ENCODE measurements at regions not wholly inside any gene's neighbourhood (a gene's known extent, or its start where the extent isn't known, plus 50 kb on each side); places are given as distances from the start of the nearest gene placed in this dataset.

DNA sequence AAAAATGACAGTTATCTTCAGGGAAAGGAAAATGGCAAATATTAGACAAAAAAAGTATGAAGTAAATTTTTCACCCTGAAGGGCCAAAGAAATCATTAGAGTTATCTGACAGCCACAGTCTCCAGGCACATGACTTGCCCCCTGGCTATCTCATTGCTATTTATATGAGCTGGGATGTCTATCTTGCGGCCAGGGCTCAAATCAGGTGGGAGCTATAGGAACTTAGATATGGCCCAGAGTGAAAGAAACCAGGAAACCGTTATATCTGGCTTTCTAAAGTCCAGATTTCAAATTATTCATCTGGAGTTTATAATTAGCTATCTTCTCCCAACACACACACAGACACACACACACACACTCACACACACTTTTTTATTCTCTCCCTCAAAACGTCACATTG is 135.3 kb upstream of the EEF1E1 start:
- H3K36me3 ChIP-seq (ENCODE audit: insufficient read depth, low read length) = no peaks in the 10 kb centered on the region
- H3K9me3 ChIP-seq (replicated peaks; ENCODE audit: low read length) = no peaks in the 10 kb centered on the region
- H3K27me3 ChIP-seq (ENCODE audit: control insufficient read depth, insufficient read depth, low read length) = peaks cover 26% of the 10 kb centered on the region
- no peak overlapping the region for H3K4me2 ChIP-seq (ENCODE audit: low read length)
- no peak overlapping the region for H3K9ac ChIP-seq (ENCODE audit: low read depth, low read length)
- no peaks in the 10 kb centered on the region for H3K4me1 ChIP-seq (ENCODE audit: control insufficient read depth, insufficient read depth, low read length)
- no peak overlapping the region for H3K4me3 ChIP-seq (ENCODE audit: low read length)

DNA sequence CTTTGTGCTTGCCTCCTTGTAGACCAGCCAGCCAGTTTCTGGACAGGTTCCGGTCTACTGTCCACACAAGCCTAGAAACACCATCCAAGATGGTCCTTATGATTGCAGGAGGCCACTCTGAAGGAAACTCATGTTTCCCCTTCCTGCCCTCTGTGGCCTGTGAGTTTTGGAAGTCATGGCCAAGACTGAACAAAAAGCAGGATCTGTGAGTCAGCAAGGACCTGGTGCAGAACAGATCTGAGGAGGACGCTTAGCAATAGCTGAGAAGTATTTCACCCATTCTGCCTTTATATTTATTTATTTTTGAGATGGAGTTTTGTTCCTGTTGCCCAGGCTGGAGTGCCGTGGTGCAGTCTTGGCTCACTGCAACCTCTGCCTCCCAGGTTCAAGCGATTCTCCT is 134.6 kb upstream of the EEF1E1 start:
- Histone ChIP-seq H3K27me3 (ENCODE audit: control insufficient read depth, insufficient read depth, low read length) (peaks cover 25% of the 10 kb centered on the region), H3K36me3 (ENCODE audit: insufficient read depth, low read length) (no peaks in the 10 kb centered on the region), H3K9me3 (replicated peaks; ENCODE audit: low read length) (no peaks in the 10 kb centered on the region), H3K4me2 (ENCODE audit: low read length) (no peak overlapping the region), H3K4me3 (ENCODE audit: low read length) (no peak overlapping the region), H3K4me1 (ENCODE audit: control insufficient read depth, insufficient read depth, low read length) (no peaks in the 10 kb centered on the region), H3K9ac (ENCODE audit: low read depth, low read length) (no peak overlapping the region)

DNA sequence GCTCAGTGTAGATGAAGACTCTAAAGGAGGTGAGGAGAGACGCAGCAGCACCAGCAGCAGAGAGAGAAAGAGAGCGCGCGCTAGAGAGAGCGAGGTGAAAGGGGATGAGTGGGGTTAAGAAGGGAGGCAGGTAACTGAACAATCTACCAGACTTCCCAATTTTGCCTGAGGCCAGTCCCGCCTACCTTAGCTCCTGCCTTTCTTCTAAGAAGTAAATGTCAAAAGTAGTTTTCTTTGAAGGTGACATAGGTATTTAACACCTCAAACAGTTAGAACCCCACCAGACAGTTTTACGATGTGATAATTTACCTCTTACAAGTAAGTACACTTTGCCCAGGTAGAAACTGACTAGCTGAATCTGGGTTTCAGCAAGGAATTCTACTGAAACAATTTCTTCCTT is 132.0 kb upstream of the EEF1E1 start:
- Histone ChIP-seq H3K4me1 (ENCODE audit: control insufficient read depth, insufficient read depth, low read length) (no peaks in the 10 kb centered on the region), H3K9me3 (replicated peaks; ENCODE audit: low read length) (no peaks in the 10 kb centered on the region), H3K4me2 (ENCODE audit: low read length) (no peak overlapping the region), H3K36me3 (ENCODE audit: insufficient read depth, low read length) (no peaks in the 10 kb centered on the region), H3K27me3 (ENCODE audit: control insufficient read depth, insufficient read depth, low read length) (peaks cover 7% of the 10 kb centered on the region), H3K9ac (ENCODE audit: low read depth, low read length) (no peak overlapping the region), H3K4me3 (ENCODE audit: low read length) (no peak overlapping the region)

DNA sequence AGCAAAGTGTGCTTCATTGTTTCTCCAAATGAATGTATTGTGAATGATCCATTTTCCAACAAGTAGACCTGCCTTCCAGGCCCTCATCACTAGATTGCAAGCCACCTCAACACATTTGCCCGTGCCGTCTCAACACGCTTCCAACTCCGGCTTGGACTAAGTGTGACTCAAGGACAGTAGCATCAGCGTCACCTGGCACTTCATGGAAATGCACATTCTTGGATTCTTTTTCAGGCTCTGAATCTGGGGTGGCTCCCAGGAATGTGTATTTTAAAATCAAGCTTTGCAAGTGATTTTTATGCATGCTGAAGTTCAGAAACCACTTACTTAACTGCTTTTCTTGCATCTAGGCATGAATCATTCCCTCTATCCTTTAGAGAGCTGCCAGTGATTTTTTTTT is 129.6 kb upstream of the EEF1E1 start:
- no peaks in the 10 kb centered on the region for H3K27me3 ChIP-seq (ENCODE audit: control insufficient read depth, insufficient read depth, low read length)
- H3K4me2 ChIP-seq (ENCODE audit: low read length) = no peak overlapping the region
- H3K9me3 ChIP-seq (replicated peaks; ENCODE audit: low read length) = no peaks in the 10 kb centered on the region
- no peak overlapping the region for H3K4me3 ChIP-seq (ENCODE audit: low read length)
- no peaks in the 10 kb centered on the region for H3K36me3 ChIP-seq (ENCODE audit: insufficient read depth, low read length)
- no peak overlapping the region for H3K9ac ChIP-seq (ENCODE audit: low read depth, low read length)
- H3K4me1 ChIP-seq (ENCODE audit: control insufficient read depth, insufficient read depth, low read length) = no peaks in the 10 kb centered on the region

DNA sequence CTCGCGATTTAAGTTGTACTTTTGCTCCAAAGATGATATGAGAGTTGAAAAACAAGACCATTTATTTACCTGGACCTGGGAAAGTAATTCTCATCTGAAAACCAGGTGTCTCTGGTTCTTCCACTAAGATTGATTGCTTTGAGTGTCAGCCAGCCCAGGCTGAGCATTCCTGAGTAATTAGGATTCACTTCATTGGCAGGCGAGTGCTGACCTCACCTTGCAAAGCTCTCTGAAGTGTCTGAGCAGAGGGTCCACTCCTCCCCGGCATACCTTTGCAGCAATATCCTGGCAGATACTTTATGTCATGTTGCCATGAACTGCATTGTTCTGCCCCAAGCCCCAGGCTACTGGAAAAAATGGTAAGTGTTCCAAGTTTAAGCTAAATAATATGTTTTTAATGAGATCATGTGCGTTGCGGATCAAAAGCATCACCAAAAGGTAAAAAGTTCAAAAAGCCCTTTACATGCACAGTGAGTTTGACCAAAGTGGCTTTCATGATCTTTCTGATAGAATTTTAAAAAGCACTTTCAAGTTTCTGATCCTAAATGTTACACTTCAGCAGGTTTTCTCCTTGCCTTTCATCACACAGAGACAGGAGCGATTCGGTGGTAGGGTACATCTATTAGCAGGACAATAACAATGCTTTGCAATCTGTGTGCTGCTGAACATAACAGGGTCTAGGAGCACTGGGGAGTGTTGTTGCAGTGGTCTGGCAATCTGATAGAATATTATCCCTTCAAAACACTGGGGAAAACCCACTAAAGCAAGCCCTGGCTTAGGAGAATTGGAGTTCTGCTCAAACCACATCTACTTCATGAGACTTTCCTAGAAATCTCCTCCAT is 127.8 kb upstream of the EEF1E1 start:
- H3K4me3 ChIP-seq (ENCODE audit: low read length) = no peak overlapping the region
- H3K9ac ChIP-seq (ENCODE audit: low read depth, low read length) = no peak overlapping the region

DNA sequence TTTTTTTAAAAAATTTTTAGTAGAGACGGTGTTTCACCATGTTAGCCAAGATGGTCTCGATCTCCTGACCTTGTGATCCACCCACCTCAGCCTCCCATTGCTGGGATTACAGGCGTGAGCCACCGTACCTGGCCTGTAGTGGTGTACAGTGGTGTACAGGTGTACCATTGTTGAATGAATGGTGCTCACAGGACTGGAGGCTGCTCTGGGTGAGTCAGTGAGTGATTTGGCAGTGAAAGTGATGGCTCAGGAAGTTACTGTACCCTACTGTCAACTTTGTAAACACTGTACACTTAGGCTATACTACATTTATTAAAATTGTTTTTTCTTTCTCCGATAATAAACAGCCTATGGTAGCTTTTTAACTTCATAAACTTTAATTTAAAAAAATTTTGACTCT is 122.8 kb upstream of the EEF1E1 start:
- no peaks in the 10 kb centered on the region for H3K4me1 ChIP-seq (ENCODE audit: control insufficient read depth, insufficient read depth, low read length)
- no peak overlapping the region for H3K9ac ChIP-seq (ENCODE audit: low read depth, low read length)
- no peak overlapping the region for H3K4me2 ChIP-seq (ENCODE audit: low read length)
- no peaks in the 10 kb centered on the region for H3K36me3 ChIP-seq (ENCODE audit: insufficient read depth, low read length)
- no peak overlapping the region for H3K4me3 ChIP-seq (ENCODE audit: low read length)
- H3K27me3 ChIP-seq (ENCODE audit: control insufficient read depth, insufficient read depth, low read length) = peaks cover 3% of the 10 kb centered on the region
- H3K9me3 ChIP-seq (replicated peaks; ENCODE audit: low read length) = no peaks in the 10 kb centered on the region

More for the DNA sequence above, 127.8 kb upstream of the EEF1E1 start:
- Histone ChIP-seq H3K4me2 (ENCODE audit: low read length) (no peak overlapping the region), H3K9me3 (replicated peaks; ENCODE audit: low read length) (no peaks in the 10 kb centered on the region), H3K36me3 (ENCODE audit: insufficient read depth, low read length) (no peaks in the 10 kb centered on the region), H3K4me1 (ENCODE audit: control insufficient read depth, insufficient read depth, low read length) (no peaks in the 10 kb centered on the region), H3K27me3 (ENCODE audit: control insufficient read depth, insufficient read depth, low read length) (no peaks in the 10 kb centered on the region)

DNA sequence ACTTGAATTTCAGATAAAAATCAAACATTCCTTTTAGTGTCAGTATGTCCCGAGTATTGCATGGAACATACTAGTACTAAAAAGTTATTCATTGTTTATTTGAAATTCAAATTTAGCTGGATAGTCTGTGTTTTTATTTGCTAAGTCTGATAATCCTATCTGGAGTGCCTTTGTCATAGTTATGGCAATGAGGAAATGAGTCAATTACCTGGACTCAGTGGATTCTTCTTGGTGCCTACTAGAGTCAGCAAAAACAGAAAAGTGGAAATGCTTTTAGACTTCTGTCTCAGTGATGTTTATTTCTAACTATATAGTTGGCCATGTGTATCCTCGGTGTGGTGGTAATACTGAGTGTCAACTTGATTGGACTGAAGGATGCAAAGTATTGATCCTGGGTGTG is 121.3 kb upstream of the EEF1E1 start:
- H3K36me3 ChIP-seq (ENCODE audit: insufficient read depth, low read length) = no peaks in the 10 kb centered on the region
- H3K4me3 ChIP-seq (ENCODE audit: low read length) = no peak overlapping the region
- H3K4me2 ChIP-seq (ENCODE audit: low read length) = no peak overlapping the region
- peaks cover 3% of the 10 kb centered on the region for H3K27me3 ChIP-seq (ENCODE audit: control insufficient read depth, insufficient read depth, low read length)
- H3K4me1 ChIP-seq (ENCODE audit: control insufficient read depth, insufficient read depth, low read length) = no peaks in the 10 kb centered on the region
- H3K9me3 ChIP-seq (replicated peaks; ENCODE audit: low read length) = no peaks in the 10 kb centered on the region
- no peak overlapping the region for H3K9ac ChIP-seq (ENCODE audit: low read depth, low read length)

DNA sequence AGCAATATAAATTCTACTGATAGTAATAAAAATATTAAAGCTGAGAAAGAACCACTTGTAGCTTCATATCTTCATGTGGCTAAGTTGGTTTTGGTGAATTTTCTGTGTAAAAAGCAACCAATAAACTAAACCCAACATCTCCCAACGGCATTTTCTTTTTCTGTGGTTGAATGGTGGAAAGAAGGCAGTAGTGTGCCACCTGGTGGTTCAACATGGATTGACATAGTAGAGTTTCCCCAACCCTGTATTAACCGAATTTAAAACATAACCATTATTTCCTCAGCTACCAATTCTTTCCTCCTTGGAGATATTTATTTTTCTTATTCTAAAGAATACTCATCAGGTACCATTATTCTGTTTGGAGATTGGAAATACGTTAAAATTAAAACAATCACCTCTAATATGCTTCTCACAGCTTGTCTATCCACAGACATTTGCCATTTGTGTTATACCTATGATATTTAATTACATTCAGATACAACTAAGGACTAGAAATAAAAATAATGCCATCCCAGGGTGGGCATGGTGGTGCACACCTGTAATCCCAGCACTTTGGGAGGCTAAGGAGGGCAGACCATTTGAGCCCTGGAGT is 117.1 kb upstream of the EEF1E1 start:
- no peaks in the 10 kb centered on the region for H3K36me3 ChIP-seq (ENCODE audit: insufficient read depth, low read length)
- H3K27me3 ChIP-seq (ENCODE audit: control insufficient read depth, insufficient read depth, low read length) = peaks cover 3% of the 10 kb centered on the region
- no peaks in the 10 kb centered on the region for H3K4me1 ChIP-seq (ENCODE audit: control insufficient read depth, insufficient read depth, low read length)
- H3K9ac ChIP-seq (ENCODE audit: low read depth, low read length) = no peak overlapping the region
- H3K4me3 ChIP-seq (ENCODE audit: low read length) = no peak overlapping the region
- H3K9me3 ChIP-seq (replicated peaks; ENCODE audit: low read length) = no peaks in the 10 kb centered on the region
- no peak overlapping the region for H3K4me2 ChIP-seq (ENCODE audit: low read length)

DNA sequence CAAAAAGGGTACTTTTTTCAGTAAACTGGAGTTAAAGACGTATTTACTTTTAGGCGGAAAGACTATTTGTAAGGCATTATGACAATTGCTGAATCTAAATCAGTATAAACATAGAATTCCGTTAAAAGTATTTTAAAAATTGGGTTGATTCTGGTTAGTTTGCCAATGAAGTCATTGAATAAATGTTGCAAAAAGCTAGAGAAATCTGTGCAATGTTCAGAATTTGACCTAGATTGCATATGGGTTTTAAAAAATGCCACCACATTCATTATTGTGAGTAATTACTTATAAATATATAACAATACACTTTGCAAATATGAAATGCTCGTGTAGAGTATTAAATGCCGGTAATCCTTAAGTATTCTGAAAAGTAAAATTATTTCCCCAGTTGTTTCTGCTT is 116.5 kb upstream of the EEF1E1 start:
- no peak overlapping the region for H3K4me3 ChIP-seq (ENCODE audit: low read length)
- peaks cover 3% of the 10 kb centered on the region for H3K27me3 ChIP-seq (ENCODE audit: control insufficient read depth, insufficient read depth, low read length)
- H3K36me3 ChIP-seq (ENCODE audit: insufficient read depth, low read length) = no peaks in the 10 kb centered on the region
- H3K4me2 ChIP-seq (ENCODE audit: low read length) = no peak overlapping the region
- H3K9me3 ChIP-seq (replicated peaks; ENCODE audit: low read length) = no peaks in the 10 kb centered on the region
- no peak overlapping the region for H3K9ac ChIP-seq (ENCODE audit: low read depth, low read length)
- H3K4me1 ChIP-seq (ENCODE audit: control insufficient read depth, insufficient read depth, low read length) = no peaks in the 10 kb centered on the region

DNA sequence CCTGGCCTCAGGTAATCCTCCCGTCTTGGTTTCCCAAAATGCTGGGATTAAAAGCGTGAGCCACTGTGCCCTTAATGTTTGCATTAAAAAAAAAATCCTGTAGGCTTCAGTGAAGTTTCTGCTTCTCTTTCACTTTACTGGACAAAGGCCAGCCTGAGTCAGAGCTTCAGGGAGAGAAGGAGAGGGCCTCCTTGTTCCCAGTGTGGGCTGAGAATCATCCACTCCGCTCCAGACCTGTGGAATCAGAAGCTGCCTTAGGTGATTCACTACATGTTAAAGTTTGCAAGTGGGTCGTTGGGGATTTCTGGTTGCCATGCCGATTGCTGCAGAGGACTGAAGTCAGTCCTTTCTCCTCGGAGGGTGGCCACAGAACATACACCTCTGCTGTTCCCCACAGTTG is 113.3 kb upstream of the EEF1E1 start:
- Histone ChIP-seq H3K36me3 (ENCODE audit: insufficient read depth, low read length) (no peaks in the 10 kb centered on the region), H3K4me1 (ENCODE audit: control insufficient read depth, insufficient read depth, low read length) (no peaks in the 10 kb centered on the region), H3K27me3 (ENCODE audit: control insufficient read depth, insufficient read depth, low read length) (no peaks in the 10 kb centered on the region), H3K9me3 (replicated peaks; ENCODE audit: low read length) (no peaks in the 10 kb centered on the region), H3K9ac (ENCODE audit: low read depth, low read length) (no peak overlapping the region), H3K4me3 (ENCODE audit: low read length) (no peak overlapping the region), H3K4me2 (ENCODE audit: low read length) (no peak overlapping the region)

DNA sequence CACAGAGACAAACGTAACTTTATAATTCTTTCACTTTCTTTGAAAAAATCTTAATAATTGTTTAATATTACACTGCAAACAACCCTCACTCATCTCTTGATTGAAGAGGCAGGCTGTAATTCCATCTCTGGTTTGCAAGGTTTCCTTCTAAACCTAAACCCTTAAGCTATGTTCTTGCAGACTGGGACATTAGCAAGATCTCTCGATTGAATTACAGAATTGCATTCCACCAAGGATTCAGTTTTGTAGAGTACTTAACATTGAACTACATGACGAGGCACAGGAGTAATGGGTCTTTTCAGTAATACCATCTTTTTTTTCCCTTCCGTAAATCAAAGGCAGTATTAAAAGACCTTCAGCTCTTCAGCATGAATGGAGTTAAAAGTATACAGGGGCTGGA is 111.6 kb upstream of the EEF1E1 start:
- no peaks in the 10 kb centered on the region for H3K4me1 ChIP-seq (ENCODE audit: control insufficient read depth, insufficient read depth, low read length)
- no peak overlapping the region for H3K9ac ChIP-seq (ENCODE audit: low read depth, low read length)
- H3K27me3 ChIP-seq (ENCODE audit: control insufficient read depth, insufficient read depth, low read length) = no peaks in the 10 kb centered on the region
- H3K9me3 ChIP-seq (replicated peaks; ENCODE audit: low read length) = no peaks in the 10 kb centered on the region
- H3K4me3 ChIP-seq (ENCODE audit: low read length) = no peak overlapping the region
- no peak overlapping the region for H3K4me2 ChIP-seq (ENCODE audit: low read length)
- H3K36me3 ChIP-seq (ENCODE audit: insufficient read depth, low read length) = no peaks in the 10 kb centered on the region
